NCI-H69 (cell line): ENCODE measurements at regions not wholly inside any gene's neighbourhood (a gene's known extent, or its start where the extent isn't known, plus 50 kb on each side); places are given as distances from the start of the nearest gene placed in this dataset.

Experiments used
- DNase-seq: peaks from one replicate; lab custom pipeline; 2025; lab: John Stamatoyannopoulos, UW

DNA sequence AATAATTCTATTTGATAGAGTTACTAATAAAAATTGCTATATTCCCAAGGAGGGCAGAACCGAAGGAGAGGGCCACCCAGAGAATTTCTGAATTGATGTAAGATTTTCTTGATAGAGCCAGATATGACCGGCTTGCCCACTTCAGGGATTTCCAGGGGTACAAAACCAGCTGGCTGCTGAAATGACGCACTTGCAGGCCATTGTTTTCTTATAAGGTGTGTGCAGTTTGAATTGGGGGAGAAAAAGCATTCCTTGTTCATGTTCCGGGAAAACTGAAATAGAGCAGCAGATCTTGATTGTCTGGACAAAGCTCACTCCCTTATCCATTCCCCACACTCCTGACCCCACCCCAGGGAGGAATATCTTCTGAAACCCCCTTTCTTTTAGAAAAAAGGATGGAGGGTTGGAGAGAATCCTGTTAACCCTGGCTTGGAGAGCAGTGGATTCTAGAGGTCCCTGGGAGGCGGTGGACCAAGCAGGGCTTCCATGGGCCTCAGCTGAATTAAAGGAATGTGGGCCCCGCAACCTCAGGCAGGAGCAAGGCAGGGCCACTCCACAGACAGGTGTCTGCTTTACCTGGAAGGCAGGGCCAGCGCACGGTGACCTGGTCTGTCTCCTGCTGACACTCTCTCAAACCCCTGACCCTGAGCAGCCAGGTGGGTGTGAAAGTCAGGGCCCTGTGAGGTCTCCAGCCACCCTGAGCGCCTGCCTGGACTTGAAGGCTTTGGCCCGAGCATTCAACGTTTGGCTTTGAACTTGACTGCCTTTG lies 96.4 kb downstream of the TMEM170B start:
- no peak for DNase-seq

DNA sequence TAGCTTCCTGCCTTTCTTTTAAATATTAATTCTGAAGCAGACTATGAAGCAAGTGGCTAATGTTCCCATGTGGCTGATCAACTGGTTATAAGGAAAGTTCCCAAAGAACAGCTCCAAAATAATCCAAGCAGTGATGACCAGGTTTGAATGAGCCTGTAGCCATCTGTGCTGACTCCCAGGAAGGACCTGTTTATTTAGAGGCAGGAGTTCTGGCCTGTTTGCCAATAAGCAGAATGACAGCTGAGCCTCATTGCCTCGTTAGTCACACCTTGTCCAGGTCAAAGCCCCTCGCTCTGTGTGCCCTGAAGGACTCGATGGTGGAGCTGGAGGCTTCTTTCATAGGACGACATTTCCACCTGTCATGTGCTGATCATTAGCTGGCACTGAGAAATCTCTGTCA lies 97.4 kb downstream of the TMEM170B start:
- no peak for DNase-seq

DNA sequence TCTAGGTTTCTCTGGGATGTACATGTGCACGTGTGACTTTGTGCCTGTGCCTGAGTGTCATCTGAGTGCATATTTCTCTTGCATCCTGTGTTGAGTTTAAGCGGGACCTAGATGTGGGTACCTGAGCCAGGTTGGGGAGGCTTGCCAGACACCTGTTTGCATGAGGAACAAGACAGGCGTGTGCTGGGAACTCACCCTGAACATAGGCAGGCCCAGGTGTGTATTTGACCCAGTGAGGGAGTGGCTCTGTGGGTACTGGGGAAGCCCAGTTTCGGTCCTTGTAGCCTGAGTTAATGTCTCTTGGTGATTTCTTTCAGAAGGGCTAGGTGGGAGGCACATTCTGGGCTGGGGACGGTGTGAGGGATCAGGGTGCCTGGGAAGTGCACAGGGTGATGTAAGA lies 98.6 kb downstream of the TMEM170B start:
- no peak for DNase-seq

DNA sequence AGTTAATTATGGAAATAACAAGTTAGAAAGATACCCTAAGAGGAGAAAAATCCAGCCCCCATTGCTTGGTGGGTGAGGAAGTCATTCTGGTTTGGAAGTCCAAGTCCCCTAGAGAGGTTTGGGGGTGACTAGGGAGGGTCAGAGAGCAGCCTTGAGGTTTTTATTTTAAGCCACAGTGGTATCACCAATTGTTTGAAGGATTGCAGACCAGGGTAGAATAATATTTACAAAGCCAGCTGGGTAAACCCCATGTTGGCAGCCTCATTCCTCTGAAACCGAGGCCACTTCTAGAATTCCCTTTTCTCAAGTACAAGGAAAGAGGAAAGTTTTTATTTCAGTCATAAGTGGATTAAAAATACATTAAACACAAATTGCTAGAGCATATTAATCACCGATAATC lies 99.7 kb downstream of the TMEM170B start:
- DNase-seq: no peak

DNA sequence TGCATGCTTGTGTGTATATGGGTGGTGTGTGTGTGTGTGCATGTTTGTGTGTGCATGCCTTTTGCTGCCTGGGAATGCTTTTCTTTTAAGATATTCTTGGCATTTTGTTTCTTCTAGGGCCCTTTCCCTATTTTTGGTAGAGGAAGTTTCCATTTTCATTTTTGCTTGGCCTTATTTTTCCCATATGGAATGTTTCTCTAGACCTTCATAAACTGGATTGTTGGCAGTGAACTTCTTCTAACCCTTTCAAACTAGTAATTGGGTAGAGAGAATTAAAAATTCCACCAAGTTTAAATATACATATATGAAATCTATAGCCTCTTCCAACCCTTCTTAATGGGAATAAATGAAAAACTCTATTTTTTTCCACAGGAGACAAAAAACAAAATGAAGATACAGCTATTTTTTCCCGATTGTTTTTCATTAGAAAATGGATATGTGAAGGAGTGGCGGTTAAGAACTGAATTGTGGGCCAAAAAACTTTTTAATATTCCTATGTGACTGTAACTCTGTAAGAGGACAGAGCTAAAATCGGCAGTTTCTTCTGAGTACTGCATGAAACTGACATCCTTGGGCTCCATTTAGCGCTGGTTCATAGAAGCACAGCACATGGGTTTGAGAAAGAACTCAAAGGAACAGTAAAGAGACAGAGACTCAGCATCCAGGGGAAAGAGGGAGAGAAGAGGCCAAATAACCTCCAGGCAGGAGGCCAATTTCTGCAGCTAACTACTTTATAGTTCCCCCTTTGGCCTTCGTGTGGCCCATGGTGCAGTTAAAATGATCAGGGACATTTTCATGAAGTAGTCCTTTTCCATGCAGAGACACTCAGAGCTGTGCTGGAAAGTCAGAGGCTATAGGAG lies 102.1 kb downstream of the TMEM170B start:
- no peak for DNase-seq

DNA sequence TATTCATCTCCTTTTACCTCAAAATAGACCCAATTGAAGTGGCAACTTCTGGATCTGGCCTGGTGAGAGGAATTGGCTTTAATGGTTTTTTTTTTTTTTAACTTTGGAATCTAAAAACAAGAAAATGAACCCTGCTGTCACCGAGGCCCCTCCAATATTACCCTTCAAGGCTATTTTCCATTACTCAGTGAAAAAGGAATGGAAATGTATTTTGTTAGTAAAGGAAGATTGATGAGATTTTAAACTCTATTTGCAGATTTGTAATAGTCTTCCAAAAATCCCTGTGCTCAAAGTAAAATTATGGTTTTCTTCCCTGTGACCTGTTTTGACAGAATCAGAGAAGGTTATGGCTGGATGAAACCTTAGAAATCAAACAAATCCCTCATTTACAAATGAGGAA lies 102.9 kb downstream of the TMEM170B start:
- DNase-seq: no peak

DNA sequence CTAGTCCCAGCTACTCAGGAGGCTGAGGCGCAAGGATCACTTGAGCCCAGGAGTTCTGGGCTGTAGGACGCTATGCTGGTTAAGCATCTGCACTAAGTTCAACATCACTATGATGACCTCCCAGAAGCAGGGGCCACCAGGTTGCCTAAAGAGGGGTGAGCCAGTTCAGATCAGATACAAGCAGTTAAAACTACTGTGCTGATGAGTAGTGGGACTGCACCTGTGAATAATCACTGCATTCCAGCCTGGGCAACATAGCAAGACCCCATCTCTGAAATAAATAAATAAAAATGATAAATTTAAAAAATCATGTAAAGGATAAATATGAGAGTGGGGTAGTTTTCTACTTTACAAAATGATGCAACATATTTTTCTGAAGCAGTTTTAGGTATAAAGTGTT lies 106.5 kb downstream of the TMEM170B start:
- no peak for DNase-seq

DNA sequence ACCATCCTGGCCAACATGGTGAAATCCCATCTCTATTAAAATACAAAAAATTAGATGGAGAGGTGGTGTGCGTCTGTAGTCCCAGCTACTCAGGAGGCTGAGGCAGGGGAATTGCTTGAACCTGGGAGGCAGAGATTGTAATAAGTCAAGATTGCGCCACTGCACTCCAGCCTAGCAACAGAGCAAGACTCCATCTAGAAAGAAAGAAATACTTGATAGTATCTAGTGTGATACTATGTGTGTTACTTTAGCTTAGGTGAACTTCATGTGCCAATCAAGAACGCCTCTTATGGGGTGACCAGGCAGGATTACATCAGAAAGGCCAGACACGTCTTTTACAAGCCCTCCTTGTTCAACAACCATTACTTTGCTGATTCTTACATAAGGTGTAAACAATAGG lies 107.1 kb downstream of the TMEM170B start:
- no peak for DNase-seq

DNA sequence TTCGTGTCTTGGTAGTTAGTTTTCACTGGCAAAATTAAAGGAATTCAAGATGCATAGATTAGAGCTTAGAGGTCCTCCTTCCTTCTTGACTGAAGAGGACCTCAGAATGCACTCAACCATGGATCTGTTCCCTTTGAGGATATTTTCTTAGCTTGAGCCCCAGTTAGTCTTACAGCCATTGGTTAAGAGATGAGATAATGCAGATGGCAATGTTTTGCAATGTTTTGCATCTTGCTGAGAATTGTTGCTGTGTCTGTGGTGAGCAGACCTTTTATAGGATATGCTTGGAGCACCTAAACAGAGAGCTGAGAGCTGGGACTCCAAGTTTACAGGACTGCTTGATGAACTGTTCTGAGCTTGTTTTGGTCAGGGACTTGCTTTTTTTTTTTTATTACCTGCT lies 107.5 kb downstream of the TMEM170B start:
- DNase-seq: no peak

DNA sequence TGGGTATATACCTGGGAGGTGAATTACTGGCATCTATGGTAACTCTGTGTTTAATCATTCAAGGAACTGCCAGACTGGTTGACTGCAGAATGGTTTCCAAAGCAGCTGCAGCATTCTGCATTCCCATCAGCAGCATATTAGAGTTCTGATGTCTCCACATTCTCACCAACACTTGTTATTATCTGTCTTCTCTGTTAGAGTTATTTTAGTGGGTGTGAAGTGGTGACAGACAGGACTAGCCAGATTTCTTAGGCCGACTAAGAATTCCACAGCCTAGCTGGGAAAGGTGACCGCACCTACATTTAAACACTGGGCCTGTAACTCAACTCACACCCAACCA lies 110.9 kb downstream of the TMEM170B start:
- DNase-seq: no peak

DNA sequence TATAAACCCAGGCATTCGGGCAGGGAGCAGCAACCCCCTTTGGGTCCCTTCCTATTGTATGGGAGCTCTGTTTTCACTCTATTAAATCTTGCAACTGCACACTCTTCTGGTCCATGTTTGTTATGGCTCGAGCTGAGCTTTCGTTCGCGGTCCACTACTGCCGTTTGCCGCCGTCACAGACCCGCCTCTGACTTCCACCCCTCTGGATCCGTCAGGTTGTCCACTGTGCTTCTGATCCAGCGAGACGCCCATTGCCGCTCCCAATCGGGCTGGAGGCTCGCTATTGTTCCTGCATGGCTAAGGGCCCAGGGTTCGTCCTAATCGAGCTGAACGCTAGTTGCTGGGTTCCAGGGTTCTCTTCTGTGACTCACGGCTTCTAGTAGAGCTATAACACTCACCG lies 111.3 kb downstream of the TMEM170B start:
- no peak for DNase-seq

DNA sequence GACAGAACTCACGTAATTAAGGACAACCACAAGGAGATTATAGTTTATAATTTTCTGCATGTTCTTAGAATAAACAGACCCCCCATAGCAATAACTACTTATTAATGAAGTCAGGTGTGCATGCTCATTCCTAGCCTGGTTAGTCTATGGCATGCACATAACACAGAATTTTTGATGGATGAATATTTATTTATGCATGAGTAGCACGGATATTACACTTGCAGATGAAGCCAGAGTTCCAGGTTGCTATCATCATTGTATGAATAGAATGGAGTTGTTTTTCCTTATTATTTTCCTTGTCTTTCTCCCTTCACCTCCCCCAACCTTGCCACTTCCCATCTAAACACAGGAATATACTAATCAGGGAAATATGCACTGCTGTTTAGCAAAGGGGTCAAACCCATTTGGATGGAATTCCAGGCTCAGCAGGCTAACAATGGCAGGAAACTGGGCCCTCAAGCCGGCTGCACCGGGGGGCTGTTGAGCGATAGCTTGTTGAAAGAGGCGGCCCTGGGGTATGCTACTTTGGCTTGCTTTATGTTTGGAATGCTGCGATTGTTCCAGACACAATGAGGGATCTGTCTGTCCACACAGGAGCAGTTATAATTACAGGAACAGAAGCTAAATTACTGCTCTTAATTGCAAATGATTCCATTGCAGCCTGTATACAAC lies 112.6 kb downstream of the TMEM170B start:
- peak; percentile 68 for DNase-seq

DNA sequence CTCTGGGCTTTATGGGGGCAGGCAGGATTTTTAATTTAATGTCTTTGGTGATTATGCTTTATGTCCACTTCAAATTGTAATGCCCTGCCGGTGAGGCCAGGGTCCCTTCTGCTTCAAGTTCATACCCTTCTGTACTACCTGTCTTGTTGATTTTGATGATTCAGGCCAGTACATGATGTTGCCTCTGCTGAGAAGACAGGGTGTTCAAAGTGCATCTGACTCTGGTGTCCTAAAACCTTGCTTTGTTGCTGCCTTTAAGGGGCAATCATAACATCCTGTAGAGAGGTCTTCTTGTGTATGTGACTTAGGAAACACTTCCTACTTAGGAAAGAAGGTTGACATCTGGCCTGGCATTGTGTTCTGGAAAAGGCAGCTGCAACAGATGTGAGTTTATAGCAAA lies 113.2 kb downstream of the TMEM170B start:
- peak; percentile 44 for DNase-seq

DNA sequence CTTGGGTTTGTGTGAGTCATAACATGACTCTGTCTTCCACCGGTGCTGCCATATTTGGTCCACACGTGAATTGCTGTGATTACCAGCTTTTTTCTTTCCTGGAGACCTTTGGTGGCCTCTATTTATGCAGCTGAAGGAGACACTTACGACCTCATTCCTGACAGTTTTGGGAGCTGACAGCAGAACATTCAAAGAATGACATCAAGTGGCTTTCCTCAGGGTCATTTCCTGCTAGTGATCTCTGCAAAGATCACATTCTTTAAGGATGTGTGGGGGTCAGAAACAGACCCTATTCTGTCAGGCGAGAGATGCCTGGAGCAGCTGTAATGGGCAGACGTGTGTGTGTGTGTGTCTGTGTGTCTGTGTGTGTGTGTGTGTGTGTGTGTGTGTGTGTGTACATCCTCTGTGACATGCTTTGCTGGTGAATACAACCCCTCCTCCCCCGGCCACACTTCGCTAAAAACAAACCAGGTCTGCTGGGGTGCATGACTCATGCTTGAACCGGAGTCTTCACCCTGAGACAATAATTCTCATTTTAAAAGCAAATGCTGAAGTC lies 115.6 kb downstream of the TMEM170B start:
- peak; percentile 3 for DNase-seq

DNA sequence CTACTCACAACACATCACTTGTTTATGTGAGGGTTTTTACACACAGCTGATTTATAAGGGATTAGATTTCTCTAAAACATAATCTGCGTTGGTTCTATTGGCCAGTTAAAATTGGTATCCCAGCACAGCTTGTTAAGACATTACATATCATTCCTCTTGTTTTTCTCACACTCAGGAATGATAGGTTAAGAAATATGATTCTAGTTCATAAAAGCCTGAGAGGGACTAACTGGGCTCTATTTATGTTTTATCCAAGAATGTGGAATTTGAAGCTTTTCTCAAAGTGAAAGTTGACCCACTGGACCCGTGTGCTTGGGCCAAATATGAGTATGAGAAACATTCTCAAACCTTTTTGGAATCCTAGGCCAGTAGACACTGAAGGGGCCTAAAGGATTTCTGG lies 117.3 kb downstream of the TMEM170B start:
- no peak for DNase-seq

DNA sequence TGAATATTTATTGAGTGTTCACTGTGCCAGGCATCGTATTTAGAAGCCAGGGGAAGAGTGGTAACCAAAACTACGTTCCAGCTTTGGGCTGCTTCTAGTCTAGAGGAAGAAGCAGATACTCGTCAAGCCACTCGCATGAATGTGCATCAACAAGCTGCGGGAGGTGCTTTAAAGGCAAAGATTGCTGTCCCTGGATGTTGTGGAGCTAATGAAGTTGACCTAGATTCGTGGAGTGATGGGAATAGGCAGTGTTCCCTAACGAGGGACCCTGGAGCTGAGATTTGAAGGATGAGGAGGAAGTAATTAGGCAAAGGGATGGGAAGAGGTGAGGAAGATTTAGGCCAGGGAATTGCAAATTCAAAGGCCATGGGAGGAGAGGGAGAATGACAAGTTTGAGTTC lies 118.9 kb downstream of the TMEM170B start:
- DNase-seq: no peak

DNA sequence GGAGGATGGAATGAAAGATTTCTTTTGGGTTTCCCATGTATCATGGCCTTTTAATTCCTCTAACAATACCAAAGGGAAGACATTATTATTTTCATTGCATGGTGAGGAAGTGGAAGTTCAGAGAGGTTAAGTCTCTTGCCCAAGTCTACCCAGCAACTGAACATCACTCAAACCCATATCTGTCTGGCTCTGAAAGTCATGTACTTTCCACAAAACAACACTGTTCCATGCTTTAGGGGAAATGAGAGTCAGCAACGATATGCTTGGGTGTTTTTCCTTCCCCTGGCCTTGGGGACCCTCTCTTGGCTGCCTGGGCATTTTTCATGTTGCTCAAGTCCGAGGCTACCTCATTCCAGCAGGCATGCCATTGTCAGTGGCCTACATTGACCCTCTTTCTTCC lies 118.8 kb downstream of the ADTRP start:
- DNase-seq: no peak

DNA sequence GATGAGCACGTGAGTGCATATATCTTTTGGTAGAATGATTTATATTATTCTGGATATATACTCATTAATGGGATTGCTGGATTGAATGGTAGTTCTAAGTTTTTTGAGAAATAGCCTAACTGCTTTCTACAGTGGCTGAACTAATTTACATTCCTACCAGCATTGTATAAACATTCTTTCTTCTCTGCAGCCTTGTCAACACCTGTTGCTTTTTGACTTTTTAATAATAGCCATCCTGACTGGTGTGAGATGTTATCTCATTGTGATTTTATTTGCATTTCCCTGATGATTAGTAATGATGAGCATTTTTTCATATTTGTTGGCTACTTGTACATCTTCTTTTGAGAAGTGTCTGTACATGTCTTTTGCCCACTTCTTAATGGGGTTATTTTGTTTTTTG lies 116.3 kb downstream of the ADTRP start:
- DNase-seq: no peak

DNA sequence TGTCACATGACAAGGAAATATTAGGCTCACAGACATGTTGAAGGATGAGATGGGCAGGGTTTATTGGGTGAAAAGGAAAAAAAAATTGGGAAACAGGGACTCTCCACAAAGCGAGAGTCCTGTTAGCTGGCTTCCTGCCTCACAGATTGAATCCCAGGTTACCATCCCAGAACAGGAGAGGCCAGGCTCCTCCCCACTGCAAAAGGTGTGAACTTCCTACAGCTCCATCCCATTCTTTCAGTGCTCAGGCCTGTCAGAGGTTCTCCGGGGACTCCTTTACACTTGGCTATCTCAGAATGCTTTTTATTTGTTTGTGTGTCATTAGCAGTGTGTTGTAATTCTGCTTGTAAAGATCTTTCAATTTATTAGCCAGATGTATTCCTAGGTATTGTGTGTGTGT lies 115.1 kb downstream of the ADTRP start:
- no peak for DNase-seq
